ENCODE measurements at regions not wholly inside any gene's neighbourhood (a gene's known extent, or its start where the extent isn't known, plus 50 kb on each side); places are given as distances from the start of the nearest gene placed in this dataset.

- no peaks in the 10 kb centered on the region for H3K79me2 ChIP-seq (ENCODE audit: insufficient read depth, low read length)
- ChIA-PET CTCF (interaction anchor here (0.6 kb wide), 1 partner anchor 9 kb away, joined by 3 read pairs; no protein-coding TSS in a partner anchor), RAD21 (ENCODE audit: low non-redundant PET in 1 of 2, low total read pairs in 2 of 2, uncharacterized antibody in 2 of 2, unreplicated experiment in 2 of 2) (no interaction called here), POLR2A (no interaction called here)
- no peak for DNase-seq (ENCODE audit: low read depth, low spot score)
- peaks cover 0 to 21% of the 10 kb centered on the region in 2 experiments; a peak in 2 of 4 replicates for H3K9me3 ChIP-seq (ENCODE audit: control insufficient read depth in 1 of 2, insufficient read depth in 1 of 2, low read depth in 1 of 2, low read length in 2 of 2)
- H3K27ac ChIP-seq (ENCODE audit: low read depth, low read length) = no peak overlapping the region
- no TSS peak for BruUV-seq (replicated peaks)
- H2AFZ ChIP-seq (ENCODE audit: low read depth, low read length, poor library complexity, severe bottlenecking) = no peak overlapping the region
- no peak overlapping the region for H3K4me2 ChIP-seq (ENCODE audit: low read length)
- H3K4me1 ChIP-seq (ENCODE audit: control insufficient read depth in 1 of 2, insufficient read depth in 2 of 2, low read length in 2 of 2) = no peaks in the 10 kb centered on the region
- ATAC-seq = no peak
- H4K20me1 ChIP-seq (ENCODE audit: insufficient read depth) = no peaks in the 10 kb centered on the region
- H3K9ac ChIP-seq (ENCODE audit: low read length) = no peak overlapping the region
- no peak overlapping the region for H3K4me3 ChIP-seq (replicated peaks in 1 of 2; ENCODE audit: low read depth in 1 of 2, low read length in 2 of 2)
- intact Hi-C loops (cut with micrococcal nuclease) = no loop called here
- no peaks in the 10 kb centered on the region for H3K27me3 ChIP-seq (ENCODE audit: insufficient read depth, low read length)
- H3K36me3 ChIP-seq (ENCODE audit: control insufficient read depth in 1 of 2, insufficient read depth in 2 of 2, low read length in 2 of 2) = no peaks in the 10 kb centered on the region
- no peaks in the 10 kb centered on the region for H3K9me2 ChIP-seq (ENCODE audit: insufficient read depth)
- no peak for TF ChIP-seq SP1 (IDR thresholded peaks at IDR 0.05; ENCODE audit: low read depth)
- no peak for TF ChIP-seq ZNF274 (IDR thresholded peaks at IDR 0.05; ENCODE audit: low read depth, low read length)
- TF ChIP-seq JUND (IDR thresholded peaks at IDR 0.05) = no peak
- TF ChIP-seq FOSL1 (IDR thresholded peaks at IDR 0.05; ENCODE audit: low read depth) = no peak
- no peak for TF ChIP-seq ZFX (IDR thresholded peaks at IDR 0.05)
Measured at GRCh38 chr16:52182840-52183239, 364.1 kb downstream of the TOX3 start.

- intact Hi-C loops (cut with micrococcal nuclease) = no loop called here
- H3K27me3 ChIP-seq (ENCODE audit: insufficient read depth, low read length) = no peaks in the 10 kb centered on the region
- ATAC-seq (no peak), DNase-seq (ENCODE audit: low read depth, low spot score) (no peak)
- H4K20me1 ChIP-seq (ENCODE audit: insufficient read depth) = no peaks in the 10 kb centered on the region
- no peaks in the 10 kb centered on the region for H3K79me2 ChIP-seq (ENCODE audit: insufficient read depth, low read length)
- H3K4me2 ChIP-seq (ENCODE audit: low read length) = no peak overlapping the region
- BruUV-seq (replicated peaks) = no TSS peak
- H3K36me3 ChIP-seq (ENCODE audit: control insufficient read depth in 1 of 2, insufficient read depth in 2 of 2, low read length in 2 of 2) = no peaks in the 10 kb centered on the region
- POLR2A ChIA-PET = no interaction called here
- RAD21 ChIA-PET (ENCODE audit: low non-redundant PET in 1 of 2, low total read pairs in 2 of 2, uncharacterized antibody in 2 of 2, unreplicated experiment in 2 of 2) = no interaction called here
- H3K4me3 ChIP-seq (replicated peaks in 1 of 2; ENCODE audit: low read depth in 1 of 2, low read length in 2 of 2) = no peak overlapping the region
- H2AFZ ChIP-seq (ENCODE audit: low read depth, low read length, poor library complexity, severe bottlenecking) = no peak overlapping the region
- CTCF ChIA-PET = no interaction called here
- no peaks in the 10 kb centered on the region for H3K9me2 ChIP-seq (ENCODE audit: insufficient read depth)
- peaks cover 8 to 18% of the 10 kb centered on the region in 2 experiments; a peak in 2 of 4 replicates for H3K9me3 ChIP-seq (ENCODE audit: control insufficient read depth in 1 of 2, insufficient read depth in 1 of 2, low read depth in 1 of 2, low read length in 2 of 2)
- no peaks in the 10 kb centered on the region for H3K4me1 ChIP-seq (ENCODE audit: control insufficient read depth in 1 of 2, insufficient read depth in 2 of 2, low read length in 2 of 2)
- H3K27ac ChIP-seq (ENCODE audit: low read depth, low read length) = no peak overlapping the region
- no peak overlapping the region for H3K9ac ChIP-seq (ENCODE audit: low read length)
- TF ChIP-seq JUND (IDR thresholded peaks at IDR 0.05) (no peak), POLR2A (IDR thresholded peaks at IDR 0.05; ENCODE audit: borderline replicate concordance, extremely low read depth, insufficient read depth, insufficient read length) (no peak), ELF1 (IDR thresholded peaks at IDR 0.05; ENCODE audit: borderline replicate concordance, low read depth) (no peak), ZBTB33 (IDR thresholded peaks at IDR 0.05; ENCODE audit: extremely low read depth, insufficient replicate concordance, low read length) (no peak), POLR2AphosphoS5 (IDR thresholded peaks at IDR 0.05; ENCODE audit: low read depth, low read length) (no peak), MAX (IDR thresholded peaks at IDR 0.05) (no peak), ZFX (IDR thresholded peaks at IDR 0.05) (no peak), SIN3A (IDR thresholded peaks at IDR 0.05; ENCODE audit: low read depth) (no peak), CTCF (IDR thresholded peaks at IDR 0.05 in 2 of 3, conservative IDR thresholded peaks at IDR 0.05 in 1 of 3; ENCODE audit: borderline replicate concordance in 1 of 3, insufficient read depth in 1 of 3, low read depth in 2 of 3, low read length in 2 of 3) (no peak), SRF (IDR thresholded peaks at IDR 0.05; ENCODE audit: low read depth) (no peak), EGR1 (IDR thresholded peaks at IDR 0.05; ENCODE audit: low read depth) (no peak), RAD21 (IDR thresholded peaks at IDR 0.05; ENCODE audit: low read depth) (no peak)
Measured at GRCh38 chr16:52174168-52174567, 372.8 kb downstream of the TOX3 start.
